HG03045 (cell line): ENCODE measurements at regions not wholly inside any gene's neighbourhood (a gene's known extent, or its start where the extent isn't known, plus 50 kb on each side); places are given as distances from the start of the nearest gene placed in this dataset.
"Not testable (repeated sequence)": the region's sequence is repeated elsewhere in the genome, so short reads cannot be mapped to it uniquely, and the experiment has no call there.

Experiments used
- ATAC-seq: cut with Tn5 transposase; IDR thresholded peaks from one replicate; pipeline ENCODE4 v1.9.1; 2021; ENCODE audit warnings: mild to moderate bottlenecking, moderate library complexity; ENCODE audit not compliant: unreplicated experiment

DNA sequence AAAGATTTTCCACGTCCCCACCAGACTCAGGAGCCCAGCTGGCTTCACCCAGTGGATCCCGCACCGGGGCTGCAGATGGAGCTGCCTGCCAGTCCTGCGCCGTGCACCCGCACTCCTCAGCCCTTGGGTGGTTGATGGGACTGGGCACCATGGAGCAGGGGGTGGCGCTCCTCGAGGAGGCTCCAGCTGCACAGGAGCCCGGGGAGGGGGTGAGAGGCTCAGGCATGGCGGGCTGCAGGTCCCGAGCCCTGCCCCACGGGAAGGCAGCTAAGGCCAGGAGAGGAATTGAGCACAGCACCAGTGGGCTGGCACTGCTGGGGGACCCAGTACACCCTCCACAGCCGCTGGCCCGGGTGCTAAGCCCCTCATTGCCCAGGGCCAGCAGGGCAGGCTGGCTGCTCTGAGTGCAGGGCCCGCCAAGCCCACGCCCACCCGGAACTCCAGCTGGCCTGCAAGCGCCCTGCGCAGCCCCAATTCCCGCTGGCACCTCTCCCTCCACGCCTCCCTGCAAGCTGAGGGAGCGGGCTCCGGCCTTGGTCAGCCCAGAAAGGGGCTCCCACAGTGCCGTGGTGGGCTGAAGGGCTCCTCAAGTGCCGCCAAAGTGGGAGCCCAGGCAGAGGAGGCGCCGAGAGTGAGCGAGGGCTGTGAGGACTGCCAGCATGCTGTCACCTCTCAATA, 1800.9 kb downstream of the OLFM4 start:
- not testable (repeated sequence) for ATAC-seq

DNA sequence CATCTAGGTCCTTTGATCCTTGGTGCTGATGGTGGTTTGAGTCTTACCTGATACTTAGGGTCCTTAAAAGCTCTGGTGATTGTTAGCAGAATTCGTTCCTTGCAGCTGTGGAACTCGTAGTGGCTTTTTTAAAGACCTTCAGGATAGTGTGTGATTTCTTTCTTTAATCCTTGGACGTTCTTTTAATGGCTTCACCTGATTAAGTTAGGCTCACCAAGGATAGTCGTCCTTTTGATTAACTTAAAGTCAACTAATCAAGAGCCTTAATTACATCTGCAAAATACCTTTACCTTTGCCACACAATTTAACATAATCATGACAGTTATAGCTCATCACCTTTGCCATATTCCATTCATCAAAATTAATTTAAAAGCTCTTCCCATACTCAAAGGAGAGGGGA, 1807.7 kb downstream of the OLFM4 start:
- ATAC-seq = no peak

DNA sequence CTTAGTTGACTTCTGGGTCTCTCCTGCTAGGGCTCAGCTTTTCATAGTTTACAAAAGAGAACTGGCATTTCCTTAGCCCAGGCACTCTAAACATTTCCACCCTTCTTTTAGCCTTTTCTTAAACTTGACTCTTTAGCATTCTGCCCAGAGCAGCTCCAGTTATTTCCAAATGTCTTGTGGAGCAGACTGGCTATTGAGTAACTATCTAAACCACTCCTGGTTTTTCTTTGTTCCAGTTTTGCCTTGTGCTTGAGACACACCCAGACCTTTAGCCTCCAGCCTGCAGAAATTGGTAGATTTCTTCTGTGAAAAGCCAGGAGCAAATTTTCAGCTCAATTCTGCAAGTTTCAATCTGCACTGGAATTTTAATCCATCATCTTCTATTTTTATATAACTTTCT, 1813.1 kb downstream of the OLFM4 start:
- no peak for ATAC-seq

DNA sequence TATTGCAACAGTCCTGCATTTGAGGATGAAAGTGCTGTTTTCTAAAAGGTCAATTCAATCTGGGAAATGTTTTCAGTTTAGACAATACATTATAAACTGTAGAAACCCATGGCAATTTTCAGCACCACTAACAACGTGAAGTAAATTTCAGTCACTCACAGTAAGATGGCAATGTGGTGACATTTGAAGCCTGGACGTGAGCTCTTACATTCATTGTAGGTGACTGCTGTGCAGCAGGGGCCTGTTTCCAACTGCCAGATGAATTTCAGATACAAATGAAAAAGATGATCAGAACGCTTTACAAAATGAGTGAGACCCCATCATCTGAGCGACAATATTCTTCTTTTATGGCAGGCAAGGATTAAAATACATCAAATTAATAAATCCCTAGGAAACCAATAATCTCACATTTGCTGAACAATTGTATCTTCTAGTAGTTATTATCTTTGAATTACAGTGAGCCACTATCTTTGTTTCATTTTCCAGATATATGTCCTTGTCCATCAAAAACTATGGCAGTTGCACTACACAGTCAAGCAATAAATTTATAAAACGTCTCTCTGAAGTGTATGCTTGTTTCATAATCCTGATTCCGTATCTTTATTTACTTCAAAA, 1816.8 kb downstream of the OLFM4 start:
- ATAC-seq = no peak

DNA sequence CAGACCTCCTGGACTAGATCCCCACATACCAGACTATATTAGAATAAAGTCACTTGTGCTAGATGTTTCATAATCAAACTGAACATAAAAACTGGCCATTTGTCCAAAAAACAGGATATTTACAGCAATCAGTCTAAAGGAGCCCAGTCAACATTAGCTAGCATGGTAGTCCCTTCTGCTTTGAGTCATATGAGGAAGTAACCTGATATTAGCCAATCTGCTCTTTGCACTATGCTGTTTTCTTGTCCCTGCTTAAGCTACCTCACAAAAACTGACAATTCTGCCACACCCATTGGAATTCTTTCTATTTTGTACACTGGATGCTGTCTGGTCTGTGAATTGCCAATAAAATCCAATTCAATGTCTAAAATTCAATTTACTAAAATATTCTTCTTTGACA, 1824.2 kb downstream of the OLFM4 start:
- ATAC-seq = no peak

DNA sequence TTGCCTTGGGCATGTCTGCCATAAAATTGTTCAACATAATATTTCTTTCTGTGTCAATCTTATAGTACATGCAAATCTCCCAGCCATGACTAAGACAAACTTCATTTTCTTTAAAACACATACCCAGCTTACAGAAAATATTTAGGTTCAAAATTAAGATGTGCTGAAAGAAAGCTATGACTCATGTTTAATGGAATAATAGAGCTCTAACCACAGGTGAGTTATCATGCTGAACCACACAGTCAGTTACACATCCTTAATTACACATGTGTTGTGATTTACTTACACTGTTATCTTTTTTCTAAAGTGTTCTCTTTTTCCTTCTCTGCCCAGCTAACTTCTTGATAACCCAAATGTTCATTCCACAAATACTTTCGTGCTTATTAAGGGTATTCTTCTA, 1831.2 kb downstream of the OLFM4 start:
- no peak for ATAC-seq

DNA sequence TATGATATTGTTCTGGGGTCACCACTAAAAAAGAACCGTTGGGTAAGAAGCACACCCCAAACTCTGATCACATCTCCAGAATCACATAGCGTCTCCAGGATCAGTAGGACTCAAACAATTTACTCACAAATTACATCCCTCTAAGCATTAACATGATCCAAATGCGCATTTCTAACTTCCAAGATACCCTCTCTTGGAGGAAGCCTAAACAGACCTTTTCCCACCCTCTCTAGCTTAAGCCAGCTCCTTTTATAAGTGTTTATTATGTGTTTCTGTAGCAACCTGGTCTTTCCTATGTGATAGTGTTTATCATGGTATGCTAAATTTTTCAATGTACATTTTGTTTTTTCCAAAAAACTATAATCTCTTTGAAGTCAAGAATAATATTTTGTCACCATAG, 1846.5 kb downstream of the OLFM4 start:
- ATAC-seq = no peak

DNA sequence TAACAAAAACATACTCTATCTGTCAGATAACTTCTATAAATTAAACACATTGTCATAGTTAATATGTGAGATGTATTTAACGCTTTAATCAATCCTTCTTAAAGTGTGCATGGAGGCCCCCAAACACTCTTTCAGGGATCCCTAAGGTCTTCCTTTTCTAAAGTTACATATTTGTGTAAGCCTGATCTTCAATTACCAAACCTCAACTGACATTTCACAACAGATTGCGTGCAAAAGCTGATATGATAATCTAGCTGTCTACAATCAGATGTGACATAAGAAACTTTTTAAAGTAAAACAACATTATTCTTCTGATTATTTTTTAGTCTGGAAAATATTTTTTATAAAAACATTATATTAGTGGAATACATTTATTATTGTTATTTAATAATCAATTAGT, 1850.4 kb downstream of the OLFM4 start:
- no peak for ATAC-seq

DNA sequence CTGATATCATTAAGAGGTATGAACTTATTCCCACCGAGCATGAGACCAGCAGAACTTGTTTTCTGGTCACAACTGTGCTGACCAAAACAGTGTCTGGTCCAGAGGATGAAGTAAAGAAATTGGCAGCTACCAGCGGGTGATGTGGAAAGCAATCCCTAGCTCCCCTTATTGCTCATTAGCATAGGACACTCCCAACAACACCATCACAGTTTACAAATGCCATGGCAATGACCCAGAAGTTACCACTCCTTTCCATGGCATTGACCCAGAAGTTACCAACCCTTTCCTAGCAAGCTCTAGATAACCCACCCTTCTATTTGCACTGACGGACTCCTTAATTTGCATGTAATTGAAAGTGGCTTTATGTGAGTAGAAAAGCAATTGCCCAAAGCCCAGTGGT, 1856.1 kb downstream of the OLFM4 start:
- ATAC-seq = no peak

DNA sequence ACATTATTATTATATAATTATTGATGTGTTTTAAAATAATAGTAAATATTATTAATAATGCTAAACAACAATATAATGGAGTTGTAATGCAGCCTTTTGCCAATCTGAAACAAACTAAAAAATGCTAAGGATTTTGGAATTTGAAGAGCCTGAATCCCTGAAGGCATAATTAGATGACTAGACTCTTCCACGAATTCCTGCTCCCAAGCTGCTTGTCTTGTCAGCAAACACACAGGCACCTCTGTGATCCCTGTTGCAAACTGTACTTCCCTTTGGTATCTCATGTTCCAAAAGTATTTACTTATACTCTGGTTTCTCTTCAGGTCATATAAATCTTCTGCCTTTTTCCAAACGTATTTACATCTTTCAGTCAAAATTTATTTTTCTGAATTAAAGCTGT, 1862.4 kb downstream of the OLFM4 start:
- ATAC-seq = no peak

DNA sequence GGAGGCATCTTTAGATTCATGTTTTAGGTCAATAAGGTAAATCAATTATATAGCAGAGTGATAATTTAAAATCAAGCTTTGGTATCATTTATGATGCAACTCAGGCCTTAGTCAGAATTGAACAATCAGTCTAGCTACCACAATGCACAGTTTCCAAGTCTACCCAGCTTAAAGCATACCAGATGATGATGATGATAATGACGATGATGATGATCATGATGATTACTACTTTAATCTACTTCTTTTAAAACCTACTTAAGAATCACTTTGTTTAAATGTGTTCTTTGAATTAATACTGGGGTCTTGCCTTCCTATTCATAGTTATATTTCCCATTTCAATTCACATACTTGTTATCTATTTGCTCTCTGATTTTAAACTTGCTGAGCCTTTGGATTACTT, 1872.7 kb downstream of the OLFM4 start:
- ATAC-seq = no peak

DNA sequence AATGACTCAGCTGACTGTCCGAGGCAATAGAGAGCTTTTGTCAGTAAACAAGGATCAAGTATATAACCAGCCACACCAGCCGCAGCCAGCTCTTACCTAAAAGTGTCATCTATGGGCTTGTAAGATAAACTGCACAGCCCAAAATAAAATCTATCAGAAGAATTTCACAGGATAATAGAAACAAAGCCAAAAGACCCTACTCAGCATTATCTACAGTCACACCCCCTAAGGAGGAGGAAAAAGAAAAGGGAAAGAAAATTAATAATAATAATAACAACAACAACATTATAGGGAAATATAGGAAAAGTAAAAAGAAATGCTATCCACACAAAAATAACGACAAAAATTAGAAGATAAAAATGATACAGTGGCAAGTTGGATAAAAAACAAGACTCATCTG, 1883.8 kb downstream of the OLFM4 start:
- no peak for ATAC-seq

DNA sequence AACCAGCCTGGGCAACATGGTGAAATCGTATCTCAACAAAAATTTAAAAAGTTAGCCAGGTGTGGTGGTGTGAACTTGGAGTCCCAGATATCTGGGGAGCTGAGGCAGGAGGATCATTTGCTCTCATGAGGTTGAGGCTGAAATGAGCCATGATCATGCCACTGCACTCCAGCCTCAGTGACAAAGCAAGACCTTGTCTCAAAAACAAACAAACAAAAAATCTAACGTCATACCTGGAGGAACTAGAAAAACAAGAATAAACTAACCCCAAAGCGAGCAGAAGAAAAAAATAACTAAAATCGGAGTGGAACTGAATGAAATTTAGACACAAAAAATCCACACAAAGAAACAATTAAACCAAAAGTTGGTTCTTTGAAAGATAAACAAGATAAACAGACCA, 1885.1 kb downstream of the OLFM4 start:
- no peak for ATAC-seq

DNA sequence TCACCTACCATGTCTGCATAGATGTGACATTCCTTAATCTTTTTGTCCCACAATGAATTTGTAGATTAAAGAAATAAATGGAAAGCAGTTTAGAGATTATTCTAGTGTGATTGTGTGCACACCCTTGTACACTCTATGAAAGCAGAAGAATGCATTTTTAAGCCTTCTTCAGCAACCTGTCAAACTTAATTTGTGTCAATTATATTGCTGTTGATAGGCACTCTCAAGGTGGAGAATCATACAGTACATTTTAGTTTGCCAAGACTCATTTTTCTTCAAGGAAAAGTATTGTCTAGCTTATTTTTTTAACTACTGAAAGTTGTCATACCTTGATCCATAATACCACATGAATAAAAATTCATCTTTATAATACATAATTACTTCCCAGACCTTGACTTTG, 1898.9 kb downstream of the OLFM4 start:
- ATAC-seq = no peak

DNA sequence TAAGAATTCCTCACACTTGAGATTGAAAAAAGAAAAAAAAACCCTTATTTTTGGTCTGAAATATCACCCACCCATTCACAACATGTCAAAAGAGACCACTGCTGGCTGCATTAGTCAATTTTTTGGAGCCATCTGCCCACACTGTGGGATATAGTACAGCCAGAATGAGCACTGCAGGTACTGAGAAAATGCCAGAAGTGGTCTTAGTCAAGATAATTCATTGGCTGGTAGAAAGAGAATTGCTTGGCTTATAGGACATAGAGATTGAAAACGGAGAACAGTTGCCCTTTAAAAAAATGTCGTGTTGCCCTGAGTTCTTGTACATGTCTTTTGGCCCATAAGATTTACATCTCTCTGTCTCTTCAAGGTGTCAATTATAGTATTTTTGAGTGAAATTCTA, 1899.5 kb downstream of the OLFM4 start:
- no peak for ATAC-seq

DNA sequence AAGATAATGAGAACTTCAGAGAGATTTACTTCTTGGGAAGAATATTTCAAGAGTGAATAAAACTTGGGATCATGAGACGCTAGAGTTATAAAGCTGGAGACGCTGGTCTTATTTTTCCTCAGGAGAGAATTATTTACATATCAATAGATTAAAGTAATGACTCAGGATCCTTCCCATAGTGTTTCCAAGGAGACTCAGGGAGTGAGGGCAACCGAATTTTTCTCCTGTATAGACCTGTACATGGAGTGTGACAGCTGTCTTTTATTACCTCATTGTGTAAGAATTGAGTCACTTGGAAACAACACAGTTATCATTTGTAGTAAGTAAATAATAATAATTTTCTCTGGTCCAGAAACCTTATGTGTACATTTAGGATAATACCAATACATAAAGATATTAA, 1905.5 kb downstream of the OLFM4 start:
- no peak for ATAC-seq

DNA sequence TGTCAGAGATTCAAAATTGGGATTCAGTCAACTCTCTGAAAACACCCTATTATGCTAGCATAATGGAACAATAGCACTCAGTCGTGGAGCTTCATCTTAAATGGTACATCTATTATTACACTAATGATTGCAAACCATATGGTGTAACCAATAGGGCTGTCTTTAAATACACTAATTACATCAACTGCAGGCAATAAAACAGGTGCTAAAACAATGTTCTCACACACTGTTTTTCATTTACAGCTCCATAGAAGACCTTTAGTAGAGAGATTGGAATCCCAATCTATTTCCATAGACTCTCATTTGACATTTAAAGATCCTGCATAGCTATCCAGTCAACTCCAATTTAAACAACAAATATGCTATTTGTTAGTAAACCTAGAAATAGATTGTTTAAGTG, 1917.4 kb downstream of the OLFM4 start:
- no peak for ATAC-seq

DNA sequence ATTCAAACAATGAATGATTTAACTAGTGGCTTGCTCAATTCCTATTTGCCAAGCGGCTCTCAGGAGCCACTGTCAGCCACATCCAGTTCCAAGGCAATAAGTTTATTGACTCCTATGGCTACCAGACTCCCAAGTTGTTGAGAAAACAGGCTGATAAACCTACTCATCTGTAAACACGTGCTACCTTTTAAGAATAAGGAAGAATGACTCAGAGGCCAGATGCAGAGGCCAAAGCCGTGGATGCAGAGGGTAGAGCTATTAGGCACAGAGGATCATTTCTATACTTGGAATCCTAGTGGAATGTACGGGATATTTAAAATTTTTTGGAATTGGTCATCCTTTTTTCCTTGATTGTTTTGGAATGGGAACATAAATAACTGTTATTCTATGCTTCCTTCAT, 1921.1 kb downstream of the OLFM4 start:
- ATAC-seq = no peak

DNA sequence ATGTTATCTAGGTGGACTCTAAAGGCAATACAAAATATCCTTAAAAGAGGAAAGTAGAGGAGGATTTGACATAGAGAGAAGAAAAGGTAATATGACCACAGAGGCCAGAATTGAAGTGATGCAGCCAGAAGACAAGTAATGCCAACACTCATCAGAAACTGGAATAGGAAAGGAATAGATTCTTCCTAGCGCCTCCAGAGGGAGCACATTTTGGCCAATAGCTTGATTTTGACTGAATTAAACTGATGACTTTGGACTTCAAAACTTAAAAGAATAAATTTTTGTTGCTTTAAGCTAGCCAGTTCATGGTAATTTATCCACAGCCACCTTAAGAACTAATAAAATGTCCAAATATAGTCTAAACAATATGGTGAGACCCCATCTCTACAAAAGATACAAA, 1921.9 kb downstream of the OLFM4 start:
- ATAC-seq = no peak

DNA sequence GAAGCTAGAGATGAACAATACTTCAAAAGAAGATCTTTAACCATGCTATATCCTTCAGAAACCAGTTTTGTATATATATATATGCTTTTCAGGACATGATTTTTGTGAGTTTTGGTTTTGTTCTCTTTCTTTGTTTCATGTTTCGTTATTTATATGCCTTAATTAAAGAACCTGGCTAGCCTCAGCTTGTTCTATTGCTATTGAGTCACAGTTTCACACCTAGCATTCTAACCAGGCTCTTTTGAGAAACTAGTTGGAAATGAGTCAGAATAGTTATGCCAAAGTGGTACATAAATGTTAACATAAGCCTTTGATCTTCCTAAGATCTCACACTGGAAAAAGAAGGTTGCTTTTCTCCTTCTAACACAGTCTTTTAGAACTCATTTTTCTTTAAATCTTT, 1925.2 kb downstream of the OLFM4 start:
- no peak for ATAC-seq

DNA sequence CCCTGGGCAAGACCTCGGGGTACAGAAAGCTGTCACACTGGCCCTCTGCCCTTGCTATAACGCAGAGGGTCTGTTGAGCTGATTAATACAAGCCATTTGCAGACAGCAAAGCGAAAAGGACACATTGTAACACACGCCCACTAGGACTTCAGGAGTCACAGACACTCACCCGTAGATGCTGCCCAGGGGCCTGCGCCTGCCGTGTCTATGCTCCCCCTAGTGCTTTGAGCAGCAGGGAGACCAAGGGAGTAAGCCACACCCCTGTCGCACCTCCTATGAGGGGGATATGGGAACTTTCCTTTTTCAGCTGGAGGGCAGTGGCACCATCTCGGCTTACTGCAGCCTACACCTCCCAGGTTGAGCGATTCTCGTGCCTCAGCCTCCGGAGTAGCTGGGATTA, 1930.2 kb downstream of the OLFM4 start:
- ATAC-seq = no peak

DNA sequence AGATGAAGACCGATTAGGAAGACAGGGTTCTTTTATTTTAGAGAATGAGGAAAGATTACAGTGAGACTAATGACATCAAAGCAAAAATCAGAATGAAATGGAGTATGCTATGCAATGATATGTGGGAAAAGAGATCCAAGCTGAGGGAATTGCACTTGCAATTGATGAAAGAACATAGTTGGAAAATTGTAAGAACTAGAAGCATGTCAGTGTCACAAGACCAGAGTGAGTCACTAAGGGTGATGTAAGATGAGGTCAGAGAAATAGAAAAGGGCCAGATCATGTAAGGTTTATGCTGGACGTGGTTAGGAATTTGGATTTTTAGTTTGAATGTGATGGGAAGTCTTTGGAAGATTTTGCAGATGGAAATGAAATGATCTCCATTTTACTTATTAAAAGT, 1937.3 kb downstream of the OLFM4 start:
- ATAC-seq = no peak

DNA sequence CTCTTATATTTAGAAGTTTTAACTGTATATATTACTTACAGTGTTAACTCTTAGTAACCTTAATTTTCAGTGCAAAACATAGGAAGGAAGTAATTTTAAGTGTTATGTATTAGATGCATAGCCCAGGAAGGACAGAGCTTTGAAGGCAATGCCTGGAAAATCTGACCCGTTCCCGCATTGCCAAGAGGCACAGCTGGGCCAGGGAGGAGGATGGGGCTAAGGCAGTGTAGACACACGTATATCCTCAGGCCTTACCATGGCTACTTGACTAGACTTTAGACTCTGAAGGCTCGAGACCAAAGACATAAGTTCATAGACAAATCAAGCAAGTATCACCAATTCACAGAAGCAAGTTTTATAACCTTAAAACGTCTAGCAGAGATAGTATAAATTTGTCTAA, 1944.2 kb downstream of the OLFM4 start:
- no peak for ATAC-seq
